CD4-positive, alpha-beta T cell (primary cell): ENCODE measurements at regions not wholly inside any gene's neighbourhood (a gene's known extent, or its start where the extent isn't known, plus 50 kb on each side); places are given as distances from the start of the nearest gene placed in this dataset.

Source experiments
- ATAC-seq: fragments of 200-7000 bp; cut with Tn5 transposase; one replicate; pipeline ENCODE4 v1.10.0; 2022; ENCODE audit warnings: mild to moderate bottlenecking; ENCODE audit not compliant: poor library complexity
- CTCF ChIA-PET: fragments of 350-600 bp; sonication (Branson Sonifier 250); formaldehyde crosslinking; loops from one replicate; lab custom pipeline; 2021; ENCODE audit warnings: antibody characterized with exemption, inconsistent platforms; lab: Charles Lee
- POLR2A ChIA-PET: fragments of 350-600 bp; sonication (Branson Sonifier 250); formaldehyde crosslinking; loops from one replicate; lab custom pipeline; 2021; ENCODE audit warnings: antibody characterized with exemption, inconsistent platforms; lab: Charles Lee
- DNase-seq, 14 experiments: peaks; one replicate each; pipeline ENCODE4 v3.0.0-alpha.2; 2013 to 2020; ENCODE audit warnings: mixed read lengths in 2 of 14
- H3K27ac ChIP-seq, 2 donors: one replicate each; pipeline versions ENCODE4 v1.5.1 to v1.7.0; 2013; ENCODE audit warnings: low read length in 2 of 2, low read depth in 1 of 2, mild to moderate bottlenecking in 1 of 2
- H3K27me3 ChIP-seq, 2 experiments: 1 replicate in 1 of 2; 2 replicates in 1 of 2; pipeline versions ENCODE4 v1.6.1 to v1.7.0; 2013; ENCODE audit warnings: low read length in 2 of 2, control low read depth in 1 of 2, mild to moderate bottlenecking in 1 of 2, moderate library complexity in 1 of 2; ENCODE audit not compliant: insufficient read depth in 2 of 2, control insufficient read depth in 1 of 2
- H3K36me3 ChIP-seq: one replicate; pipeline ENCODE4 v1.6.1; 2013; ENCODE audit warnings: low read length, control low read depth; ENCODE audit not compliant: insufficient read depth
- H3K4me1 ChIP-seq: one replicate; pipeline ENCODE4 v1.6.1; 2013; ENCODE audit warnings: low read length, control low read depth; ENCODE audit not compliant: insufficient read depth
- H3K4me3 ChIP-seq: one replicate; pipeline ENCODE4 v1.5.1; 2013; ENCODE audit warnings: mild to moderate bottlenecking, low read length, moderate library complexity
- H3K9me3 ChIP-seq, 2 experiments: 1 replicate in 1 of 2; 2 replicates in 1 of 2; pipeline versions ENCODE4 v1.6.1 to v1.7.0; 2013; ENCODE audit warnings: low read length in 2 of 2, mild to moderate bottlenecking in 2 of 2, control low read depth in 1 of 2, moderate library complexity in 1 of 2; ENCODE audit not compliant: control insufficient read depth in 1 of 2, insufficient read depth in 1 of 2
- H3K27ac Mint-ChIP-seq: one replicate; pipeline ENCODE4 v1.8.0; 2020; ENCODE audit warnings: mixed read lengths
- H3K27me3 Mint-ChIP-seq: one replicate; pipeline ENCODE4 v1.8.0; 2021; ENCODE audit warnings: mixed read lengths
- H3K36me3 Mint-ChIP-seq: one replicate; pipeline ENCODE4 v1.8.0; 2021; ENCODE audit warnings: low read depth, mixed read lengths
- H3K4me1 Mint-ChIP-seq: one replicate; pipeline ENCODE4 v1.8.0; 2021; ENCODE audit warnings: low read depth, mixed read lengths
- H3K4me3 Mint-ChIP-seq: one replicate; pipeline ENCODE4 v1.8.0; 2020; ENCODE audit warnings: mild to moderate bottlenecking, mixed read lengths
- H3K9me3 Mint-ChIP-seq: one replicate; pipeline ENCODE4 v1.8.0; 2020; ENCODE audit warnings: mixed read lengths
- intact Hi-C, 2 experiments: fragments of 100-400 bp; cut with DNase I in 1 of 2; cut with micrococcal nuclease in 1 of 2; formaldehyde crosslinking; loops; one replicate each; pipeline versions ENCODE4 v1.15.1 to v1.9.0; 2023 to 2025; cut with DNase I, micrococcal nuclease
- TF ChIP-seq, protein P1 (sequence below): fragments of 200-600 bp; IDR thresholded peaks from one replicate; pipeline ENCODE4 v1.8.0; 2022; ENCODE audit warnings: antibody characterized with exemption, mild to moderate bottlenecking

- H3K9me3 Mint-ChIP-seq = peaks cover 19% of the 10 kb centered on the region
- Histone ChIP-seq H3K36me3 (no peaks in the 10 kb centered on the region), H3K4me3 (no peak overlapping the region), H3K4me1 (no peaks in the 10 kb centered on the region), H3K27ac (no peak overlapping the region), H3K27me3 (no peaks in the 10 kb centered on the region), H3K9me3 (peaks cover 14 to 26% of the 10 kb centered on the region in 2 experiments)
- H3K27me3 Mint-ChIP-seq = no peaks in the 10 kb centered on the region
- TF ChIP-seq, protein P1, sequence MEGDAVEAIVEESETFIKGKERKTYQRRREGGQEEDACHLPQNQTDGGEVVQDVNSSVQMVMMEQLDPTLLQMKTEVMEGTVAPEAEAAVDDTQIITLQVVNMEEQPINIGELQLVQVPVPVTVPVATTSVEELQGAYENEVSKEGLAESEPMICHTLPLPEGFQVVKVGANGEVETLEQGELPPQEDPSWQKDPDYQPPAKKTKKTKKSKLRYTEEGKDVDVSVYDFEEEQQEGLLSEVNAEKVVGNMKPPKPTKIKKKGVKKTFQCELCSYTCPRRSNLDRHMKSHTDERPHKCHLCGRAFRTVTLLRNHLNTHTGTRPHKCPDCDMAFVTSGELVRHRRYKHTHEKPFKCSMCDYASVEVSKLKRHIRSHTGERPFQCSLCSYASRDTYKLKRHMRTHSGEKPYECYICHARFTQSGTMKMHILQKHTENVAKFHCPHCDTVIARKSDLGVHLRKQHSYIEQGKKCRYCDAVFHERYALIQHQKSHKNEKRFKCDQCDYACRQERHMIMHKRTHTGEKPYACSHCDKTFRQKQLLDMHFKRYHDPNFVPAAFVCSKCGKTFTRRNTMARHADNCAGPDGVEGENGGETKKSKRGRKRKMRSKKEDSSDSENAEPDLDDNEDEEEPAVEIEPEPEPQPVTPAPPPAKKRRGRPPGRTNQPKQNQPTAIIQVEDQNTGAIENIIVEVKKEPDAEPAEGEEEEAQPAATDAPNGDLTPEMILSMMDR = no peak
- ChIA-PET CTCF (no interaction called here), POLR2A (no interaction called here)
- intact Hi-C loops = no loop called here
- DNase-seq = no peak
- ATAC-seq = no peak
- H3K4me3 Mint-ChIP-seq = no peak overlapping the region
- H3K27ac Mint-ChIP-seq = no peak overlapping the region
- no peaks in the 10 kb centered on the region for H3K4me1 Mint-ChIP-seq
- no peaks in the 10 kb centered on the region for H3K36me3 Mint-ChIP-seq
Measured at GRCh38 chr4:4788573-4788972, 70.9 kb upstream of the MSX1 start.

GRCh38 chr4:4787421-4787820 is 72.0 kb upstream of the MSX1 start:
- ATAC-seq = no peak
- no peak overlapping the region for H3K27ac Mint-ChIP-seq

GRCh38 chr4:4784379-4784778 is 75.1 kb upstream of the MSX1 start:
- CTCF ChIA-PET = no interaction called here
- no peak overlapping the region for H3K27ac ChIP-seq
- no peaks in the 10 kb centered on the region for H3K4me1 ChIP-seq
- Mint-ChIP-seq H3K4me1 (no peaks in the 10 kb centered on the region), H3K4me3 (no peak overlapping the region), H3K9me3 (peaks cover 11% of the 10 kb centered on the region), H3K27ac (no peak overlapping the region), H3K27me3 (peaks cover 4% of the 10 kb centered on the region), H3K36me3 (no peaks in the 10 kb centered on the region)
- intact Hi-C loops = no loop called here
- no peaks in the 10 kb centered on the region for H3K36me3 ChIP-seq
- POLR2A ChIA-PET = no interaction called here
- no peaks in the 10 kb centered on the region for H3K27me3 ChIP-seq
- DNase-seq (no peak), ATAC-seq (no peak)
- TF ChIP-seq, protein P1 = no peak
- H3K4me3 ChIP-seq = no peak overlapping the region
- H3K9me3 ChIP-seq = peaks cover 13 to 24% of the 10 kb centered on the region in 2 experiments

More at GRCh38 chr4:4787421-4787820, 72.0 kb upstream of the MSX1 start:
- Histone ChIP-seq H3K4me1 (no peaks in the 10 kb centered on the region), H3K27ac (no peak overlapping the region), H3K4me3 (no peak overlapping the region), H3K36me3 (no peaks in the 10 kb centered on the region), H3K9me3 (peaks cover 14 to 21% of the 10 kb centered on the region in 2 experiments), H3K27me3 (no peaks in the 10 kb centered on the region)
- POLR2A ChIA-PET = no interaction called here
- H3K36me3 Mint-ChIP-seq = no peaks in the 10 kb centered on the region
- TF ChIP-seq, protein P1 = no peak
- CTCF ChIA-PET = no interaction called here
- peaks cover 15% of the 10 kb centered on the region for H3K9me3 Mint-ChIP-seq
- no peaks in the 10 kb centered on the region for H3K27me3 Mint-ChIP-seq
- intact Hi-C loops = no loop called here
- no peak overlapping the region for H3K4me3 Mint-ChIP-seq
- no peak for DNase-seq
- no peaks in the 10 kb centered on the region for H3K4me1 Mint-ChIP-seq
